GM18508 (cell line): ENCODE measurements at regions not wholly inside any gene's neighbourhood (a gene's known extent, or its start where the extent isn't known, plus 50 kb on each side); places are given as distances from the start of the nearest gene placed in this dataset.

ENCODE experiments used
- ATAC-seq: cut with Tn5 transposase; IDR thresholded peaks from one replicate; pipeline ENCODE4 v1.9.1; 2021; ENCODE audit warnings: moderate number of reproducible peaks; ENCODE audit not compliant: insufficient read depth, unreplicated experiment

DNA sequence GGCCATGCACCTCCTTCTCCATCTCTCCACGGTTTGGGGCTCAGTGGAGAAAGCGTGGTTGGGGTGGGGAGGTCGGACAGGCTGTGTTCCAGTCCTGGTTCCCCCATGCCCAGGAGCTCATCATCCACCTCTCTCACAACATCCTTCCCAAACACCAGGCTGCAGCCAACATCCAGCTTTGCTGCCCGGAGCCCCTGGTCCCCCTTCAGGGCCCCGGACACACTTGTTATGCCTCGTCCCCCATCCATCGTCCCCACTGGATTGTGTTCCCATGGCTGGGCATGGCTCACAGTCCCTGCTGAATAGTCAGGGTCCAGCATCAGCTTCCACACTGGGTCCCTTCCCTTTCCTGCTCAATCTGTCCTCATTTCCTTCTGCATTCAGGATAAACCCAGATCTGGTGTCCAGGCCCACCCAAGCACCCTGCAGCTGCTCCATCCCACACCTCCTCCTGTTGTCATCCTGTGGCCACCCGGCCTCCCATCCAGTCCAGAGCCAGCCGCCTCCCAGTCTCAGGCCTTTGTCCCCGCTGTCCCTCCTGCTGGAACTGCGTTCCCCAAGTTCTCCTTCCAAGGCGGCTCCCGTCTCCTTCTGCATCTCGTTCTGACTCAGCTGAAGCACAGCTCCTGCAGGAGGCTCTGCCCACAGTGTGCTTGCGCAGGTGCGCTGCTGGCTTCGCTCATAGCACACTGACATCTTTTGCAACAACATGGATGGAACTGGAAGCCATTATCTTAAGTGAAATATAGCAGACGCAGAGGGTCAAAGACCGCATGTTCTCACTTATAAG is 211.4 kb upstream of the RTL1 start:
- no peak for ATAC-seq

DNA sequence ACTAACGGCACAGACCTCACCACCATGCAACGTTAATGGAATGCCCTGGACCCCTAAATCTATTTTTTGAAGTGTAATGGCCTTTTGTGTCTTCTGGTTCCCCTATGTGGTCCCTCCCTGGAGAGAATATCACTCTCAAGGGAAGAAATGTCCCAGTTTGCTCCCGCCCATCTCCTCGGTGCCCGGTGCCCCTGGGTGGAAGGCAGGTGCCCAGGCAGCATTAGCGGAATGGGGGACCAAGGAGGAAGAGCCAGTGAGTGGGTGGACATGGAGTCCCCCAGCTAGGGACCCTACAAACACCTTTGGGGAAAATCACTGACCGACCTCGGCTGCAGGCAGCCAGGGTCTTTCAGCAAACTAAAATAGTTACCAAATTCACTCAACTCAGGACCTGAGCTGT is 212.1 kb upstream of the RTL1 start:
- ATAC-seq: no peak

DNA sequence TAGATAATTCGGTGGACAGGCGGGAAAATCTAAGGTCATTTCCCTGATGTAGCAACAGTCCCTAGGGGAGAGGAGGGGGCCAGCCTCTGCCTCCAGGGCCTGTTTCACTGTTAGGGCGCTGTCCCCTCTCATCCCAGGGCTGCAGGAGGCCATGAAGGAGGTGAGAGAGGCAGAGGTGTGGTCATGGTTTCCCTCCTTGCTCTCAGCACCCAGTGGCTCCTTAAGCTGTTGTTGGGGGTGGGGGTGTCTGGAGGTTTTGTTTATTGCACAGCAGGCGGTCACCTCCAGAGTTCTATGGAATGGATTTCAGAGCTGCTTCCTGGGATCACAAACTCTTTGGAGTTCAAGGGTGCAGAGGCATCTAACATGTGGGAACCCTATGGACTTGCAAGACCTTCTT is 212.5 kb upstream of the RTL1 start:
- no peak for ATAC-seq

DNA sequence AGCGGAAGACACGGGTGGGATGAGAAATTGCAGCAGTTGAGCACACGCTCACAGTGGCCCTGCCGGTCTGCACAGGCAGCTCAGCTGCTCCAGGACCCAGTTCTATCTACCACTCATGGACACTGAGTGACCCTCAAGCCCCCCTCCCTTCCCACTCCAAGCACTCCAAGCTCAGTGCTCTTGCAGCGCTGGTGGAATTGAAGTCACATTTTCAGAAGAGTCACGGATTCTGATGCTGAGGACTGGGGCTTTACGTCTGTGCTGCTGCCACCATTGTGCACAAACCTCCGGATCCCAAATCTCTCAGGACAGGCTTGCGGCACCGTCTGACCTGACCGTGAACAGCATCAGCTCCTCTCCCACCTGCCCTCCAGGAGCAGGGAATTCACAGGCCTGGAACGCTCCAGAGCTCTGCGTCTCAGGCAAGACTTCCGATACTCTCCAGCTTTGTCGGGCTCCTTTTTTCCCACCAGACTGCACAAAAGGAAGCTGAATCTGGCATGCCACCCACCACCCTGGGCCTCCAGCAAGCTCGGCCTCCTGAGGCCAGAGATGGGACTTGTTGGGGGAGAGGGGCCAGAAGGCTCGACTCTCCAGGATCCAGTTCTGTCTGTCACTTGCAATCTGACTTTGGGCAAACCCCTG is 213.1 kb upstream of the RTL1 start:
- ATAC-seq: no peak

DNA sequence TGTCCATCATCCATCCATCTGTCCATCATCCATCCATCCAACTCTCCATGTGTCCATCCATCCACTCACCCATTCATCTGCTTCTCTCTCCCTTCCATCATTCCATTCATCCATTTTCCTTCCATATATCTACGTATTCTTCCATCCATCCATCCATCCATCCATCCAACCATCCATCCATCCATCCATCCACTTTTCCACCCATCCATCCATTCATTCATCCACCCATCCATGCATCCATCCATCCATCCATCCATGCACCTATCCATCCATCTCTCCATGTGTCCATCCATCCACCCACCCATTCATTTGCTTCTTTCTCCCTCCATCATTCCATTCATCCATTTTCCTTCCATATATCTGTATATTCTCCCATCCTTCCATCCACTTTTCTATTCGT is 214.0 kb upstream of the RTL1 start:
- no peak for ATAC-seq

DNA sequence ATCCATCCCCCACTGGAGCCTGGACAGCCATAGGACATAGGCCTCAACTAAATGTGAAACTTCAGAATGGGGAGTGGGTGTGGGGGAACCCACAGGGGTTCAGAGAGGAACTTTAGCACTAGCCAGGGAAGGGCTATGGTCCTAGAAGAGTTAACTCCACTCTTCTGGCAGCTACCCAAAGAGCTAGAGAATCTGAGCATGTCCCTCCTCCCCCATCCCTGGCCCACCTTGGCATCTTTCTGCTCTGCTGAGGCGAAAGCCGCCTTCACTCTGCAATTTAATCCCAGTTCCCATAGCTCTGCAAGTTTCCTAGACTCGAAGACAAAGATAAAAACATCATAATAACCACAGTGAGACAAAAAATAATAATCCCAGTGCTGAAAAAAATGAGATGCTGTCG is 214.7 kb upstream of the RTL1 start:
- ATAC-seq: no peak

DNA sequence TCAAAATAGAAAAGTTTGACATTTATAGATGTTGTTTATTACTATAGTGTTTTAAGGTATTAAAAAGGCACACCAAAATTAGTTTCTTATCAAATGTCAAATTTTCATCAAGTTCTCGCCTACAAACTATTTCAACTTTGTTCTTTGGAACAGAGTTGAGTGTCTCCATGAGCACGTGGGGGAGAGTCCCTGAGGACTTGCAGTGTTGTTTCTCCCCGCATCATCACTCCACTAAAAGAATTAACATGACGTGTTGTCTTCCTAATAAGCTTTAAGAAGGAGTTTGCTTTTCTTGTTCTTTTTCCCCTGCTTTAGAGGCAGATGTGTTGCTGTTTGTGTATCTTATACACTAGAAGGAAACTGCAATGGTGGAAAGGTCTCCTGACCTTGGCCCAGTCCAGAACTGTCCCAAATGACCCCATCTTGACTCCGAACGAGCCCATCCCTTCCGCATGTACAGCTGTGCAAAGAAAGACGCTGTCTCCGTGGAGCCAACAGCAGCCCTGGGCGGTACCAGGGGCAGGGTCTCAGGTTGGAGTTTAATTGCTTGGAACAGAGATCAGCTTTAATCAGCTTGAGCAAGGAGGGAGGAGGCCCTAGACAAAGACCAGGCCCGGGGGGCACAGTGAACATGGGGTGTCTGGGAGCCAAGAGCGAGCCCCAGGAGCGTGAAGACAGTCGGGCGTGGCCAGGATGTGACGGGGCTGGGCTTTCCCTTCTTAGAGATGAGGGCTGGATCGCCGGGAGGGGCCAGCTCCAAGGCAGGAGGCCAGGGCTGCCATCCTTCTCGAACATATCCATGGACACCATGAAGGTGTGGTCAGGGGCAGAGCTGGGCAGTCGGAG is 215.4 kb upstream of the RTL1 start:
- ATAC-seq: no peak

DNA sequence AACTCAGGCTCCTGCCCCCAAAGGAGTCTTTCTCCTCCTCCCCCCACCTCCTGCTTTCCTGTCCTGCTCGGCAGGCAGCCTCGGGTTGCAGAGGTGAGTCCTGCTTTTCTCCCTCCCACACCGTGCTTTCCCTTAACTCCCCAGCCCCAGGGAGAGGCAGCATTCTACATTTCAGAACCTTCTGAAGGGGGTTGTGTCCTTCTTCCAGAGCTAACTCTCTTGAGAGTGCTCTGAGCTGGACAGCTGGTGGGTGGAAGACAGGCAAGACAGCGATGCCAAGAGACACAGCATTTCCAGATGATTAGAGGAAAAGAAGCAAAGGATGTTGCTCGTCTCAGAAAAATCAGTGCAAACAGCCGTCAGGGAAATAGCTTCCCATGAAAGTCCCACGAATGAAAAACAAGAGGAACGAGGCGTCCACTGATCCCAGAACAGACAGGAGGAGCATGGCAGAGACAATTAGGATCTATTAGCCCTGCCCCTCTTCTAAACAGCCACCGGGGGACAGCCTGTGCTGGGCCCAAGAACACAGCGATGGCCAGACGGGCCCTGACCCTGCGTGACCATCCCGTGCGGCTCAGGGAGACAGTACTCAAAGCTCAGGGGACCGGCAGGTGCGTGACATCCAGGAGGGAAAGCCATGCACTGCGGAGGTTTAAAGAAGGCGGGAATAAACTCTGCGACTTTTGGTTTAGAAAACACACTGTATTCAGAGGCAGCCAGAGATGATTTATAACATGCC is 216.5 kb upstream of the RTL1 start:
- no peak for ATAC-seq

DNA sequence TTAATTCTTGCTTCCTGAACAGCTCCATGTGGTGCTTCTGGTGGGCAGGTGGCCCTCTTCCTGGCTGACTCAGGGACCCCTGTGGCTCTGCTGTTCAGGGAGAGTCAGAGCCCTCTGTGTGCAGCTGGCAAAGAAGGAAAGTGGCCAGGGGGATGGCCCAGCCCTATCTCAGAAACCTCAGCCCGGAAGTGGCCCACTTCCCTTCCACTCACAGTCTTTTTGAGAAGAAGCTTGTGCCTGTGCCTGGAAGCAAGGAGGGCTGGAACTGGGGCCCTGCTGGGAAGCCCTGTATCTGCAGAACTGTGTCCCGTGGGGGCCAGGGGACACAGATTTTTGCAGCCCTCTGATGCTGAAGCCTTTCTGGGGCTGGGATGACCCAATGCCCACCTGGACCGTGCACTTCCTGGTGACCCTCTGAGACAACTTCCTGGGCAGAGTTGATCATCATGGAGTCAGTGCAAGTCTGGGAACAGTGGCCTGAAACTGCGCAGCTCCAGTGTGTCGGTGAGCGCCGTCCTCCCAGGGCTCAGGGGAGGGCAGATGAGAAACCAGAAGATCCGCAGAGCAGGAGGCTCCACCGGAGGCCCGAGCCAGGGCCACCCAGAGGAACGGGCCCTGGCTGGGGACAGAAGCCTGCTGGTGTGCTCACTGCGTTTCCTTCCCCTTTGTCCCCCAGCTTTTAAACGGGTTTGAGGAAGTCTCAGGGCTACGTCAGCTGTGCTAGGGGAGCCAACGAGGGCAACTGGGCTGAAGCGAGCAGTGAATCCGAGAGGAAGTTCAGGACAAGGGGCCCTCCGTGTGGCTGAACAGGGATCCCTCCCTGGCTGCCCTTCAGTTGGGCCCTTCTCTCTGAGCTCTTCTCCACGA is 217.4 kb upstream of the RTL1 start:
- ATAC-seq: no peak

DNA sequence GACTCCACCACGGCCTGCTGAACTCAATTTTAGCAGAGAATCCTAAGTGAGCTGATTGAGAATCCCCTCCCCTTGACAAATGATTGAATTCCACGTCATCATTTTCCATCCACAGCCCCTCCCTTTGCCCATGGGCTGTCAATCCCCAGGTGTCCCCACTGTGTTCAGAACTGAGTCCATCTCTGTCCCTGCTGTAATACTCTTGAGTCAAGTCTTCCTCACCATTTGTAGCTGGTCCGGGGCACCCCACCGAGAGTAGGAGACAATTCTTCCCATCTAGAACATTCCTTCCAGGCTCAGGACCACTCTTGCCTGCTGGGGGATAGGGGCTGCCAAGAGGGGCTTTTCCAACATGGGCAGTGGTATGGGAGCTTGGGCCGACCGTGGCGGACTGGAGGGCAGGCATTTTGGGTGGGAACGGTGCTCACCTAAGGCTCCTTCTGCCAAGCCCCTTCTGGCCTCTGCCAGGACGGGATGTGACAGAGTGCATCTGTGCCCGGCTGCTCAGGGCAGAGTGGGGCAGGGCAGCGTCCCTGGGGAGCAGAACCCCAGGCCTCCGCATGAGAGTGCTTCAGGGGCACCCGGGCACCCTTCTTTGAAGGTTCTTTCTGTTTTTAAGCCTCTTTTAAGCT is 218.1 kb upstream of the RTL1 start:
- ATAC-seq: no peak

DNA sequence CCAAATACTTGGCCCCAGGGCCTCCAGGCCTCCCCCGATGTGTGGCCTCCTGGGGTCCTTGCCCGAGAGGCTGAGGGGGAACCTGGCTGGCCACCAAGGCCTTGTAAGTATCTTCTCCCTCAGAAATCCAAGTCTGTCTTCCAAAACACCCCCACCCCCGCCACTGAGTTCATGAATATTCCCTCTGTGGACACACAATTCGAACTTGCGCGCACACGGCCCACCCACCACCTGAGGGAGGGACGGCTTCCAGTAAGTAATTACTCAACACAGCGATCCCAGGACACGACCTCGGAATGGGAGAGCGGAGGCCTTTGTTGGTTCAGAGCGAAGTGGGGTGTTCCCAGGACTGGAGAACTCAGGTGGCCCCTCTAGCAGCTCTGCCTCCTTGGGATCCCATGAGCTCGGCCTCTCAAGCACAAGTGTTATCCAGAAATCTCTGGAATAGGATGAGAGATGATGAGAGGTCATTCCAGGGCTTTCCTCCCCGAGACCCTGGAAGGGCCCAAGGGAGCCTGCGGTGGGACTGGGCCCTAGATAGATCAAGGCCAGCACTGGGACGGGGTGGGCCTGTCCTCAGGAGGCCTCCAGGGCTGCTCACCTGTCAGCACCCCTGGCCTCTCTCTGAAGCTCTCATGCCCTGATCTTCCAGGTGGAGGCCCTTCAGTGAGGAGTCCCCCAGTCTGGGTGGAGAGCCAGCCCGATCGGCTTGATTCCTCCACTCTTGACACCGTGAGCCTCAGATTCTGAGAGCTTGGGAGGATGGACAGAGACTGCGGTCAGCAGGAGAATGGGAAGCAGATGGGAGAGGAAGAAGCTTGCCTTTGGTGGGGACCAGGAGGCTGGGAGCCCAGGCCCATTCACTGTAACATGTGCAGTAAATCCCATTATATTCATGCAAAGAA is 219.0 kb upstream of the RTL1 start:
- ATAC-seq: no peak

DNA sequence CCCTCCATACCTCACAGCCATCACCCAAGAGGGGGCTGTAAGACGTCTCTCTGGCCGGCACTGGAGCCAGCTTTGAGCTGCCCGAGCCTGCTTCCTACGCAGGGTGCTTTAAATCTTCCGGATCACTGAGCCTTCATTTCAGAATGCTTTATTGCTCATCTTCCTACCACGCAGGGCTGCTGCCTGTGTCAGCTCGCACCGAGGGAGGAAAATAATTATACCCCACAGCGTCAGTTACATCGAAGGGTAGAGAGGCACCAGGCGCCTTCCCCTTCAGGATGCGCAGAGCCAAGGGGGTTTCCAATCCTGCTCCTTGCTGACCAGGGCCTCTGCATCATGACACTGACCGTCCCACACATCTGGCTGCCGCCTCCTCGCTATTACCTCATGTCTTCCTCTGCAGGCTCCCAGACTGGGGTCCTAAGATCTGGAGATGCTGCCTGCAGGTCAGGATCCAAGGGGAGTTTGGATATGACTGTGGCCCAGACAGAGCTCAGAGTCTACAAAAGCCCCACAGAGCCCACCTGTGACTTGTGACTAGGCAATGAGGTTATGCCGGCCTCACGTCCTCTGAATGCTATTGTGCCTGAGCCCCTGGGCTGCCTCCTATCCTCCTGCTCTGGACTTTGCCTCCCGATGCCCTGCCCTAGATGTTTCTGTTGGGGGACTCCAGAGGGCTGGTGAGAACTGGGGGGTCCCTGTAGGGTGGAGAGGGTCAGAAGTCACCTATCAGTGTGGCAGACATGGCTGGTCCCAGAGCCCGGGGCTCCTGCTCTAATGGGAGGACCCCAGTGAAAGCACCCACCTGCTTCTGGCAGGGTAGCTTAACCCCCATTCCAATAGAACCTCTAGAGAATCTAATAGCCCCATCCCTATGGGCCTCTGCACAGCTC is 220.3 kb upstream of the RTL1 start:
- no peak for ATAC-seq

DNA sequence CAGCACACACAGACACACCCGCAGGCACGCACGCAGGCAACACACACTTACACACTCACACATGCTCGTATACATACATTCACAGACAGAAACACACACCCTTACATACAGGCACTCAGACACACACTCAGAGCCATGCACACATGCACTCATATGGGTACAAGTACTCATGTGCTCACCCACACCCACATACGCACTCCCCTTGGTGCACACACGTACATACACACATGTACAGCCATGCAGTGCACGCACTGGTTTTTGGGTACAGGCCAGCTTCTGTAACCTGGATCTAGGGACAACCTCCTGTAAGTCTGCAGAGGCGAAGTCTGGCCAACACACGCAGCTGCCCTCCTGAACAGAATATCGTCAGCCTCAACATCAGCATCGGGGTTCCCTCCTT is 221.3 kb upstream of the RTL1 start:
- ATAC-seq: no peak

DNA sequence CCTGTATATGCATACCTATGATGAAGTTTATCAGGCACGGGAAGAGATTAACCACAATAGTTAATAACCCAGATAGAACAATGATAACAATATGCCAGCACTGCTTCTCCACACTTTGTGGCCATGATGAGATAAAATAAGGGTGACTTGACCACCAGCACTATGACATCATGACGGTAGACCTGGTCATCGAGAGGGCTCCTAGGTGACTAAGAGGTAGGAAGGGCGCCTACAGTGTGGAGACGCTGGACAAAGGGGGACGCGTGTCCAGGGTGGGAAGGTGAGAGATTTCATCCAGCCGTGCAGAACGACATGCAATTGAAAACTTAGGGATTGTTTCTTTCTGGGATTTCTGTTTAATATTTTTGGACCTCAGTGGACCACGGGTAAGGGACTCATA is 221.8 kb upstream of the RTL1 start:
- ATAC-seq: no peak

DNA sequence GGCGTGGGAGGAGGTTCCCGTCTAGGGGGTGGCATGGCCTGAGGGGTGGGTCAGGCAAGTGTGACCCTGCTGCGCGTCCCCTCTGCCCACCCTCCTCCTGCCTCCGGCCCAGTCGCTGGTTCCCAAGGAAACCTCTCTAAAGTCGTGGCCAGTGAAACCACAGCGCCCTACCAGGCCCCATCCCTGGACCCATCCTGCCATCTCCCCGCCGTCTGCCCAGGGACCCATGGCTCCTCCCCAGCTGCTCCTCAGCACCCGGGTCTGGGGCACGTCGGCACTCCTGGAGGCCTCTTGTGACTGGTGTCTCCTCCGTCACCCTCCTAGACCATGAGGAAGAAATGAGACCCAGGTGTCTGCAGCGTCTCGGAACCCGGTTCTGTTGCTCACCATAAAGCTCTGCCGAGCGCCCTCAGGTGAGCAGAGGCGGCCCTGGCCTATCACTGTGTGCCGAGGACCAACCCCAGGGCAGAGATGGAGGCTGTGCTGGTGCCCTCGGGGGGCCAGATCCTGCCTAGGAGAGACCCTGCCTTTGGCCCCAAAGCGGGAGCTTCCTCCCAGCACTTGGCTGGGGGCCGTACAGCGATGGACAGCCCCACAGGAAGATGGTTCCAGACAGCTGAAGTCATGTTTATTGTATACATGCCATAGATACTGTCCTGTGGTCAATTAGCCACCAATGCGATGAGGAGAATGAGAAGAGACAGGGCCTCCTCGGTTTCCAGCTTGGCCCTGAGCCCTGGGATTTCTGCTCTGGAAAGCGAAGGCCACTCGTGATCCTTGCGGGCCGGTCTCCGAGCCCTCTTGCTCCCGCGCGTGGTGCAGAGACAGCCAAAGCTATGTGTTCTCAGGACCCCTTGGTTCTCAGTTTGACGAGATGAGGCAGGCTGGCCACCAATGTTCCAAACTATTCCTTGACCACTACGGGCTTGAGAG is 222.5 kb upstream of the RTL1 start:
- ATAC-seq: no peak

DNA sequence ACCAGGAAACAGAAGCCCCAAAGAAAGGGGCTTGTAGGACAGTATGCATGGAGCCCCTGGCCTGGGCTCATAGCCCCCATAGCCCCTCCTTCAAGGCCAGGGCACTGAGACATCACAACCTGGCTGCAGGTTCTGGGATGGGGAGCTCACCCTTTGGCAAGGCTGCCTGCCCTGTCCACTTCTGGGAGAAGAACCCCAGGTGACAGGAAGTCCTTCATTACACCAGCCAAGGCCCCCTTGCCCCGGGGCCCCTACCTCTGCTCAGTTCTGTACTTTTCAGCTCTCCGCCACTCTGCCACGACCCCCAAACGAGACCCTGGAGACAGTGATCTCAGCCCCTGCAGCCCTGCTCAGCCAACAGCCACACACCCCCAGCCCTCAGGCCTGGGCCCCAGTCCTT is 223.2 kb upstream of the RTL1 start:
- no peak for ATAC-seq
